Upper lobe of right lung (tissue), 1 donor: ENCODE measurements at regions not wholly inside any gene's neighbourhood (a gene's known extent, or its start where the extent isn't known, plus 50 kb on each side); places are given as distances from the start of the nearest gene placed in this dataset.
"Not testable (repeated sequence)": the region's sequence is repeated elsewhere in the genome, so short reads cannot be mapped to it uniquely, and the experiment has no call there.

ENCODE experiments used
- ATAC-seq: fragments of 200-7000 bp; cut with Tn5 transposase; one replicate; pipeline ENCODE4 v1.9.1; 2020; ENCODE audit warnings: mild to moderate bottlenecking, moderate library complexity
- DNase-seq: peaks from one replicate; pipeline ENCODE4 v3.0.0-alpha.2; 2020
- H3K27ac ChIP-seq: fragments of 200-600 bp; one replicate; pipeline ENCODE4 v1.8.0; 2022
- H3K27me3 ChIP-seq: fragments of 200-600 bp; one replicate; pipeline ENCODE4 v1.8.0; 2022; ENCODE audit warnings: mild to moderate bottlenecking
- H3K36me3 ChIP-seq: fragments of 200-600 bp; one replicate; pipeline ENCODE4 v1.8.0; 2022
- H3K4me1 ChIP-seq: fragments of 200-600 bp; one replicate; pipeline ENCODE4 v1.8.0; 2022
- H3K4me3 ChIP-seq: fragments of 200-600 bp; one replicate; pipeline ENCODE4 v1.8.0; 2022; ENCODE audit warnings: mild to moderate bottlenecking
- H3K9me3 ChIP-seq: fragments of 200-600 bp; one replicate; pipeline ENCODE4 v1.8.0; 2022
- intact Hi-C: fragments of 100-400 bp; cut with DNase I; formaldehyde crosslinking; loops from one replicate; pipeline ENCODE4 v1.11.0; 2022
- TF ChIP-seq, protein P1 (sequence below): fragments of 200-600 bp; IDR thresholded peaks from one replicate; pipeline ENCODE4 v1.8.0; 2022; ENCODE audit warnings: antibody characterized with exemption
- donor health status: DM: no; HTN: yes; CAD: no; lungs with severe emphysema.

DNA sequence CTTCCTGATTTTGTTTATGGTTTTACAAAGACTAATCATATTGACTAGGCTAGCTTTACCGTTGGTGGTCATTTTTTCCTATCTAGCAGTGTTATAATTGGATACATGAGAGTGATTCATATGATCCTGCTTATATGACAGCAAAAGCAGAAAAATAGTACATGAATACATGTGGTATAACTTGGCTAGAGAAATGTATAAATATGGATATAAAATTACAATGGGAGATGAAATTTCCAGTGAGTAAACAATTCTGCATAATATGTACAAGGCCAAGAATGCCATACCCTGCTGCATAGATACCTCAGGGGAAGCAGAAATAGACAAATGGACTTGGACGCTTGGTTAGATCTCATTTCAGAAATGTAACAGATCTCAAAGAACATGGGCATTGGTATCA is 103.1 kb downstream of the DTWD1 start:
- intact Hi-C loops = no loop called here
- H3K4me1 ChIP-seq = no peaks in the 10 kb centered on the region

DNA sequence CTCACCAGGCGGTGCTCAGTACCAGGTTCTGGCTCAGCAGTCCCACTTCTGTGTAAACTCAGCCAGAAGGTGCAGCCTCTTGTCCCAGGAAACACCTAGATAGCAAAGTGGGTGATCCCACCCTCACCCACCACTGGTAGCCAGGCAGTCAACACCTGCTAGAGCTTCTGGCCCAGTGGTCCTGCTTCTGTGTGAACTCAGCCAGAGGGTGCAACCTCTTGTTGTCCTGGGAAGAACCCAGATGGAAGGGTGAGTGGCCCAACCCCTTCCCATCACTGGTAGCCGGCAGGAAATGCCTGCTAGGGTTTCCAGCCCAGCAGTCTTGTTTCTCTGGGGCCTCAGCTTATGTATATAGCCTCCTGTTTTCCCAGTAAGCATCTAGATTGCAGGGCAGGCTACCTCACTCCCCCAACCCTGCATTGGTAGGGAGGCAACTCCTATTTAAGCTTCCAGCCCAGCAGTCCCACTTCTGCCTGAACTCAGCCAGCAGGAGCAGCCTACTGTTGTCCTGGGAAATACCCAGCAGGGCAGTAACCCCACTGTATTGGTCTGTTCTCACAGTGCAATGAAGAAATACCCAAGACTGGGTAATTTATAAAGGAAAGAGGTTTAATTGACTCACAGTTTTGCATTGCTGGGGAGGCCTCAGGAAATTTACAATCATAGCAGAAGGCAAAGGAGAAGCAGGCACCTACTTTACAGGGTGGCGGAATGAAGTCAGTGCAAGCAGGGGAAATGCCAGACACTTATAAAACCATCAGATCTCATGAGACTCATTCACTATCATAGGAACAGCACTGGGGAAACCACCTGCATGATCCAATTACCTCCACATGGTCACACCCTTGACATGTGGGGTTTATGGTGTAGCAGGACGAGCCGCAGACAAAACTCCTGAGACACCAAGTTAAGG is 110.6 kb downstream of the DTWD1 start:
- no peak for DNase-seq
- H3K27me3 ChIP-seq = no peaks in the 10 kb centered on the region
- ATAC-seq = no peak
- TF ChIP-seq, protein P1, sequence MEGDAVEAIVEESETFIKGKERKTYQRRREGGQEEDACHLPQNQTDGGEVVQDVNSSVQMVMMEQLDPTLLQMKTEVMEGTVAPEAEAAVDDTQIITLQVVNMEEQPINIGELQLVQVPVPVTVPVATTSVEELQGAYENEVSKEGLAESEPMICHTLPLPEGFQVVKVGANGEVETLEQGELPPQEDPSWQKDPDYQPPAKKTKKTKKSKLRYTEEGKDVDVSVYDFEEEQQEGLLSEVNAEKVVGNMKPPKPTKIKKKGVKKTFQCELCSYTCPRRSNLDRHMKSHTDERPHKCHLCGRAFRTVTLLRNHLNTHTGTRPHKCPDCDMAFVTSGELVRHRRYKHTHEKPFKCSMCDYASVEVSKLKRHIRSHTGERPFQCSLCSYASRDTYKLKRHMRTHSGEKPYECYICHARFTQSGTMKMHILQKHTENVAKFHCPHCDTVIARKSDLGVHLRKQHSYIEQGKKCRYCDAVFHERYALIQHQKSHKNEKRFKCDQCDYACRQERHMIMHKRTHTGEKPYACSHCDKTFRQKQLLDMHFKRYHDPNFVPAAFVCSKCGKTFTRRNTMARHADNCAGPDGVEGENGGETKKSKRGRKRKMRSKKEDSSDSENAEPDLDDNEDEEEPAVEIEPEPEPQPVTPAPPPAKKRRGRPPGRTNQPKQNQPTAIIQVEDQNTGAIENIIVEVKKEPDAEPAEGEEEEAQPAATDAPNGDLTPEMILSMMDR = no peak
- no peaks in the 10 kb centered on the region for H3K9me3 ChIP-seq
- H3K36me3 ChIP-seq = no peaks in the 10 kb centered on the region
- H3K4me3 ChIP-seq = no peak overlapping the region
- H3K4me1 ChIP-seq = no peaks in the 10 kb centered on the region
- intact Hi-C loops = no loop called here
- no peak overlapping the region for H3K27ac ChIP-seq

More for the DNA sequence above, 103.1 kb downstream of the DTWD1 start:
- no peak overlapping the region for H3K4me3 ChIP-seq
- no peaks in the 10 kb centered on the region for H3K36me3 ChIP-seq
- TF ChIP-seq, protein P1 = no peak
- DNase-seq (no peak), ATAC-seq (no peak)
- H3K9me3 ChIP-seq = no peaks in the 10 kb centered on the region
- H3K27me3 ChIP-seq = no peaks in the 10 kb centered on the region
- H3K27ac ChIP-seq = no peak overlapping the region

DNA sequence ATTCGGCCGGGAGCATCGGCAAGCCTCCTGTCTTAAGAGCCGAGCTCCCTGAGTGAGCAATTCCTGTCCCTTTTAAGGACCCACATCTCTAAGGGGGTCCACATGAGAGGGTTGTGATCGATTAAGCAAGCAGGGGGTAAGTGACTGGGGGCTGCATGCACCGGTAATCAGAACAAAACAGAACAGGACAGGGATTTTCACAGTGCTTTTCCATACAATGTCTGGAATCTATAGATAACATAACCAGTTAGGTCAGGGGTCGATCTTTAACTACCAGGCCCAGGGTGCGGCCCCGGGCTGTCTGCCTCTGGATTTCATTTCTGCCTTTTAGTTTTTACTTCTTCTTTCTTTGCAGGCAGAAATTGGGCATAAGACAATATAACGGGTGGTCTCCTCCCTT is 111.3 kb downstream of the DTWD1 start:
- DNase-seq, H3K9me3 ChIP-seq, ATAC-seq, H3K36me3 ChIP-seq, H3K27me3 ChIP-seq, H3K4me1 ChIP-seq, intact Hi-C loops, H3K4me3 ChIP-seq, H3K27ac ChIP-seq: not testable (repeated sequence)

DNA sequence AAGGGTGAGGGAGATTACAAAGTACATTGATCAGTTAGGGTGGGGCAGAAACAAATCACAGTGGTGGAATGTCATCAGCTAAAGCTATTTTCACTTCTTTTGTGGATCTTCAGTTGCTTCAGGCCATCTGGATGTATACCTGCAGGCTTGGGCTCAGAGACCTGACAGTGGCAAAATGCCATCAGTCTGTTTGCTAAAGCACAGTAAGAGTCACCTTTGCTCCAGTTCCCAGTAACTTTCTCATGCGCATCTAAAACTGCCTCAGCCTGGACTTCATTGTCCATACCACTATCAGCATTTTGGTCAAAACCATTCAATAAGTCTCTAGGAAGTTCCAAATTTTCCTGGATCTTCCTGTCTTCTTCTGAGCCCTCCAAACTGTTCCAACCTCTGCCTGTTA is 113.2 kb downstream of the DTWD1 start:
- H3K27ac ChIP-seq, H3K9me3 ChIP-seq, DNase-seq, H3K36me3 ChIP-seq, H3K4me1 ChIP-seq, intact Hi-C loops, H3K27me3 ChIP-seq, H3K4me3 ChIP-seq, ATAC-seq: not testable (repeated sequence)

- Histone ChIP-seq H3K27ac (no peak overlapping the region), H3K4me3 (no peak overlapping the region), H3K27me3 (no peaks in the 10 kb centered on the region), H3K36me3 (no peaks in the 10 kb centered on the region), H3K9me3 (no peaks in the 10 kb centered on the region), H3K4me1 (no peaks in the 10 kb centered on the region)
- TF ChIP-seq, protein P1 = no peak
- DNase-seq (no peak), ATAC-seq (no peak)
- intact Hi-C loops = no loop called here
Measured at GRCh38 chr15:49734831-49735508, 114.1 kb downstream of the DTWD1 start.

GRCh38 chr15:49737127-49737526 is 116.3 kb downstream of the DTWD1 start:
- Histone ChIP-seq H3K27me3 (no peaks in the 10 kb centered on the region), H3K4me3 (no peak overlapping the region), H3K27ac (no peak overlapping the region), H3K9me3 (no peaks in the 10 kb centered on the region), H3K4me1 (no peaks in the 10 kb centered on the region), H3K36me3 (no peaks in the 10 kb centered on the region)
- intact Hi-C loops = no loop called here
- TF ChIP-seq, protein P1 = no peak
- no peak for ATAC-seq
- DNase-seq = no peak
